ENCODE measurements at regions not wholly inside any gene's neighbourhood (a gene's known extent, or its start where the extent isn't known, plus 50 kb on each side); places are given as distances from the start of the nearest gene placed in this dataset.
A peak's percentile ranks its signal among the peaks of the same experiment; 100 is the strongest.
"Not testable (repeated sequence)": the region's sequence is repeated elsewhere in the genome, so short reads cannot be mapped to it uniquely, and the experiment has no call there.

GRCh38 chr16:88300463-88300835 is 82.3 kb upstream of the ZNF469 start:
- no peak for DNase-seq (ENCODE audit: low read depth, low spot score)

- no peak for DNase-seq (ENCODE audit: low read depth, low spot score)
These were observed 81.3 kb upstream of the ZNF469 start for GRCh38 chr16:88301431-88301830.

- DNase-seq (ENCODE audit: low read depth, low spot score), result no peak
These were observed 80.9 kb upstream of the ZNF469 start for GRCh38 chr16:88301886-88302285.

GRCh38 chr16:88302666-88303065 is 80.1 kb upstream of the ZNF469 start:
- DNase-seq (ENCODE audit: low read depth, low spot score), result no peak

- DNase-seq (ENCODE audit: low read depth, low spot score), result no peak
These were observed 79.4 kb upstream of the ZNF469 start for GRCh38 chr16:88303405-88303804.

- DNase-seq (ENCODE audit: low read depth, low spot score), result peak; percentile 76
These were observed 78.6 kb upstream of the ZNF469 start for GRCh38 chr16:88303890-88304819.

GRCh38 chr16:88305176-88305575 is 77.6 kb upstream of the ZNF469 start:
- DNase-seq (ENCODE audit: low read depth, low spot score), result no peak

- DNase-seq (ENCODE audit: low read depth, low spot score), result no peak
These were observed 76.3 kb upstream of the ZNF469 start for GRCh38 chr16:88306411-88306810.

- DNase-seq (ENCODE audit: low read depth, low spot score), result peak; percentile 39
These were observed 75.8 kb upstream of the ZNF469 start for GRCh38 chr16:88306860-88307545.

GRCh38 chr16:88308441-88309173 is 74.2 kb upstream of the ZNF469 start:
- DNase-seq (ENCODE audit: low read depth, low spot score), result no peak

GRCh38 chr16:88309174-88309907 is 73.4 kb upstream of the ZNF469 start:
- no peak for DNase-seq (ENCODE audit: low read depth, low spot score)

GRCh38 chr16:88309908-88310265 is 72.9 kb upstream of the ZNF469 start:
- no peak for DNase-seq (ENCODE audit: low read depth, low spot score)

- DNase-seq (ENCODE audit: low read depth, low spot score), result no peak
These were observed 71.8 kb upstream of the ZNF469 start for GRCh38 chr16:88310796-88311605.

- not testable (repeated sequence) for DNase-seq (ENCODE audit: low read depth, low spot score)
These were observed 70.9 kb upstream of the ZNF469 start for GRCh38 chr16:88311860-88312259.

- DNase-seq (ENCODE audit: low read depth, low spot score), result no peak
These were observed 70.0 kb upstream of the ZNF469 start for GRCh38 chr16:88312732-88313131.

GRCh38 chr16:88314991-88315542 is 67.7 kb upstream of the ZNF469 start:
- DNase-seq (ENCODE audit: low read depth, low spot score), result no peak

- DNase-seq (ENCODE audit: low read depth, low spot score), result peak; percentile 74
These were observed 67.1 kb upstream of the ZNF469 start for GRCh38 chr16:88315543-88316105.

- no peak for DNase-seq (ENCODE audit: low read depth, low spot score)
These were observed 66.6 kb upstream of the ZNF469 start for GRCh38 chr16:88316151-88316550.

GRCh38 chr16:88316941-88317612 is 65.7 kb upstream of the ZNF469 start:
- no peak for DNase-seq (ENCODE audit: low read depth, low spot score)

- DNase-seq (ENCODE audit: low read depth, low spot score), result no peak
These were observed 65.2 kb upstream of the ZNF469 start for GRCh38 chr16:88317613-88317965.
